Activated B cell treated with CpG ODN at 0.5 μM for 24 hours (primary cell): ENCODE measurements at regions not wholly inside any gene's neighbourhood (a gene's known extent, or its start where the extent isn't known, plus 50 kb on each side); places are given as distances from the start of the nearest gene placed in this dataset.

ENCODE experiments used
- ATAC-seq: fragments of 200-7000 bp; cut with Tn5 transposase; one replicate; pipeline ENCODE4 v1.10.0; 2021; ENCODE audit warnings: low read depth, mild to moderate bottlenecking, moderate library complexity
- CTCF ChIA-PET: fragments of 350-600 bp; sonication (Branson Sonifier 250); formaldehyde crosslinking; loops from one replicate; lab custom pipeline; 2021; ENCODE audit warnings: antibody characterized with exemption; lab: Charles Lee
- POLR2A ChIA-PET: fragments of 350-600 bp; sonication (Branson Sonifier 250); formaldehyde crosslinking; loops from one replicate; lab custom pipeline; 2021; ENCODE audit warnings: antibody characterized with exemption; lab: Charles Lee
- DNase-seq: peaks from one replicate; pipeline ENCODE4 v3.0.0; 2022
- H3K27ac Mint-ChIP-seq: one replicate; pipeline ENCODE4 v1.8.0; 2020; ENCODE audit warnings: mixed read lengths
- H3K27me3 Mint-ChIP-seq: one replicate; pipeline ENCODE4 v1.8.0; 2021; ENCODE audit warnings: mixed read lengths
- H3K36me3 Mint-ChIP-seq: one replicate; pipeline ENCODE4 v1.8.0; 2021; ENCODE audit warnings: low read depth, mixed read lengths
- H3K4me1 Mint-ChIP-seq: one replicate; pipeline ENCODE4 v1.8.0; 2021; ENCODE audit warnings: mixed read lengths
- H3K4me3 Mint-ChIP-seq: one replicate; pipeline ENCODE4 v1.8.0; 2020; ENCODE audit warnings: mild to moderate bottlenecking, mixed read lengths
- H3K9me3 Mint-ChIP-seq: one replicate; pipeline ENCODE4 v1.8.0; 2020; ENCODE audit warnings: mixed read lengths
- CTCF ChIP-seq: fragments of 200-600 bp; IDR thresholded peaks from one replicate; pipeline ENCODE4 v1.8.0; 2022; ENCODE audit warnings: antibody characterized with exemption, mild to moderate bottlenecking
- intact Hi-C: fragments of 100-400 bp; cut with micrococcal nuclease; formaldehyde crosslinking; loops from one replicate; pipeline ENCODE4 v1.15.1; 2024

DNA sequence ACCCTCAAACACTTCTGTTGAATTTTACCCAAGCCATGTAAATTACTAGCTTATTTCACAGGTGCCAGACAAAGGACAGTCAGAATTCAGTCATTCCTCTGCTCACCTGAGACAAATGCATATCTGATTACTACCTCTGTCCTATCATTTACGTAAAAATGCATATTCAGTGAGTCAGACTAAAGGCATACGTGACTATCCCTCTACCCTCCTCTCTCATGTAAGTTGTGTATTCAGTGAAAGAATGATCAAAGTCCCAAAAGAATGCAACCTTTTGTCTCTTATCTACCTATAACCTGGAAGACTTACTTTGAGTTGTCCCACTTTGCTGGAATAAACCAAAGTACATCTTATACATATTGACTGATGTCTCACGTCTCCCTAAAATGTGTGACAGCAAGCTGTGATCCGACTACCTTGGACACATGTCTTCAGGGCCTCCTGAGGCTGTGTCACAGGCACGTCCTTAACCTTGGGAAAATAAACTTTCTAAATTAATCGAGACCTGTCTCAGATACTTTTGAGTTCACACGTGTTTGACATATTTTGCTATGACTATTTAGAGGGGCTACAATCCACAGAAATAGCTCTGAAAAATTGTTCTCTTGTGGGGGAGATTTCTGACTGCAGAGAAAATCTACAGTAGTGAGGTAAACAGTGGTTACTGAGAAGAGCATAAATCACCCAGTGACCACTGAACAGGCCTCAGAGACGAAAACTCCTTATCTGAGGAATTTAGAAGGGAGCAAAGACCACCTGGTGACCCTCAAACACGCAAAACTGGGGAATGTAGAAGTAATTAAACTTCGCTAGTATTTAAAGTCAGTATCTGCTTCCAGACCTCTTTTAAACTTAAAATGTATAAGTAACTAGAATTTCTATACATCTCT is 1575.8 kb downstream of the STIM2 start:
- peaks cover 2% of the 10 kb centered on the region for H3K9me3 Mint-ChIP-seq
- H3K4me1 Mint-ChIP-seq: no peaks in the 10 kb centered on the region
- DNase-seq: no peak
- ATAC-seq: no peak
- intact Hi-C loops: no loop called here
- H3K4me3 Mint-ChIP-seq: no peak overlapping the region
- ChIA-PET CTCF (no interaction called here), POLR2A (no interaction called here)
- H3K27ac Mint-ChIP-seq: no peak overlapping the region
- no peaks in the 10 kb centered on the region for H3K27me3 Mint-ChIP-seq
- TF ChIP-seq CTCF: no peak
- H3K36me3 Mint-ChIP-seq: no peaks in the 10 kb centered on the region

DNA sequence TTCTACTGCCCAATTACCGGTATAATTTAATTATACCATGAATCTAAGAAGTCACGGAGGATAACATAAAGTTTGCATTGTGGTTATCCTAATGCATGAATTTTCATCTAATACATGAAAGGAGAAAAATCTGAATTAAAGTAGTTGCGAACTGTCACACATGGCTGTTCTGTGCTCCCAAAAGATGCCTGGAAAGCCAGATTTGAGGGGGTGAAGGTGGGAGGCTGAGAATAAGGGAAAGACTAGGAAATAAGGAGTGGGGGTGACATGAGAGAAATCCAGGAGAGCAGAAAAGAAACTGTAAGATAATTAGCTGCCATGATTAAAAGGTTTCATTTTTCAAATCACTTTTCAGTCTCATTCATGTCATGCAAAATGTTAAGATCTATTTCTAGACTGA is 1582.7 kb downstream of the STIM2 start:
- no peaks in the 10 kb centered on the region for H3K27me3 Mint-ChIP-seq
- no peak overlapping the region for H3K27ac Mint-ChIP-seq
- intact Hi-C loops: no loop called here
- peaks cover 5% of the 10 kb centered on the region for H3K9me3 Mint-ChIP-seq
- TF ChIP-seq CTCF: no peak
- no peak overlapping the region for H3K4me3 Mint-ChIP-seq
- ATAC-seq (no peak), DNase-seq (no peak)
- ChIA-PET CTCF (no interaction called here), POLR2A (no interaction called here)
- no peaks in the 10 kb centered on the region for H3K4me1 Mint-ChIP-seq
- H3K36me3 Mint-ChIP-seq: no peaks in the 10 kb centered on the region

GRCh38 chr4:28443801-28444412 is 1583.3 kb downstream of the STIM2 start:
- ChIA-PET POLR2A (no interaction called here), CTCF (no interaction called here)
- intact Hi-C loops: no loop called here
- Mint-ChIP-seq H3K36me3 (no peaks in the 10 kb centered on the region), H3K4me1 (no peaks in the 10 kb centered on the region), H3K4me3 (no peak overlapping the region), H3K9me3 (peaks cover 5% of the 10 kb centered on the region), H3K27ac (no peak overlapping the region), H3K27me3 (no peaks in the 10 kb centered on the region)
- ATAC-seq (no peak), DNase-seq (no peak)
- TF ChIP-seq CTCF: no peak

DNA sequence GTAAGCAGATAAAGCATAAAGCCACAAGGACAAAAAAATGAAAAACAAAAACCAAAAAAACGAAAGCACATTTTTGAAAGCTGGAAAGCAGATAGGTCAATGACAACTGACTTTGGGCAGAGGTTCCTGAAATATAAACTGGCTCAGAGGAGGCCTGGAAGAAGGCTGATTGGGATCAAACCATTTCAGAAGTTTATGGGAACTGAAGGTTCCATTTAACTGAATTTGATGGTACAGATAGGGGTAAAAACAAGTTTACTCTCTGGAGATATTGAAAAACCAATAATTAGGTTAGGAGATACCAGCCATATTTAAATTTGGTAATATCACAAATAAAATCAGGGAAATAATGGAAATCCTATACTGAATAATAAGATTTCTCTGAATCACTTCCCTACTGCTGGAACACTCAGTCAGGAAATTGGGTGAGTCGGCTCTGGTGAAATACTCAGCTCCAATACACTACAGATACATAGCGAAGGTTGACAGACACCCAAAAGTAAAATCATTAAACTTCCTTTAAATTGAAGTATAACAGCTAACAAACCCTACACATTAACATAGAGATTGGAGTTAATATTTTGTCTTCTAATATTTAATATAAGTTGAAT is 1584.3 kb downstream of the STIM2 start:
- TF ChIP-seq CTCF: no peak
- intact Hi-C loops: no loop called here
- DNase-seq (no peak), ATAC-seq (no peak)
- H3K9me3 Mint-ChIP-seq: peaks cover 5% of the 10 kb centered on the region
- no peak overlapping the region for H3K27ac Mint-ChIP-seq
- no peaks in the 10 kb centered on the region for H3K27me3 Mint-ChIP-seq
- CTCF ChIA-PET: no interaction called here
- POLR2A ChIA-PET: no interaction called here
- no peaks in the 10 kb centered on the region for H3K4me1 Mint-ChIP-seq
- H3K36me3 Mint-ChIP-seq: no peaks in the 10 kb centered on the region
- H3K4me3 Mint-ChIP-seq: no peak overlapping the region

- H3K4me3 Mint-ChIP-seq: no peak overlapping the region
- ATAC-seq (no peak), DNase-seq (no peak)
- CTCF ChIA-PET: no interaction called here
- no peaks in the 10 kb centered on the region for H3K36me3 Mint-ChIP-seq
- H3K27ac Mint-ChIP-seq: no peak overlapping the region
- no peak for TF ChIP-seq CTCF
- peaks cover 8% of the 10 kb centered on the region for H3K9me3 Mint-ChIP-seq
- H3K4me1 Mint-ChIP-seq: no peaks in the 10 kb centered on the region
- intact Hi-C loops: no loop called here
- POLR2A ChIA-PET: no interaction called here
- H3K27me3 Mint-ChIP-seq: no peaks in the 10 kb centered on the region
Measured at GRCh38 chr4:28449085-28449484, 1588.4 kb downstream of the STIM2 start.
